HG03439 (cell line): ENCODE measurements at regions not wholly inside any gene's neighbourhood (a gene's known extent, or its start where the extent isn't known, plus 50 kb on each side); places are given as distances from the start of the nearest gene placed in this dataset.

Source experiments
- ATAC-seq: cut with Tn5 transposase; IDR thresholded peaks from one replicate; pipeline ENCODE4 v1.9.1; 2021; ENCODE audit warnings: mild to moderate bottlenecking, moderate library complexity; ENCODE audit not compliant: unreplicated experiment

GRCh38 chr5:153088538-153088937 is 401.9 kb upstream of the GRIA1 start:
- ATAC-seq = no peak

DNA sequence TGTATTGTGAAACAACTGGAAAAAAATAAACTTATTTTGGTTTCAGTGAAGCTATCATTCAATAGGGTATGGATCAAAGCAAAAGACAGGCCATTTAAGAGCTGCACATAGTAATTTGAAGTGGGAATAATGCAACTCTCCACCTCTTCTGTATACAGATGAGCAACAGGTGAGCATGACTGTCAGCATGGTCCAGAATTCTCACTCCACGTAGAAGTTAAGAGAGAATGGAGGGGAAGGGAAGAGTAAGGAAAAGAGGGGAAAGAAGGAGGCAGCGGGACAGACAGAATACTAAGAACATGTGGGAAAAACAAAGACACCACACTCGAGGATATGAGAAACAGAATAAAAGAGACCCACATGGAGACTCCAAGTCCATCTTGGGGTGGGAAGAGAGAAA is 396.1 kb upstream of the GRIA1 start:
- ATAC-seq = no peak

- ATAC-seq = no peak
Measured at GRCh38 chr5:153096381-153096780, 394.1 kb upstream of the GRIA1 start.

DNA sequence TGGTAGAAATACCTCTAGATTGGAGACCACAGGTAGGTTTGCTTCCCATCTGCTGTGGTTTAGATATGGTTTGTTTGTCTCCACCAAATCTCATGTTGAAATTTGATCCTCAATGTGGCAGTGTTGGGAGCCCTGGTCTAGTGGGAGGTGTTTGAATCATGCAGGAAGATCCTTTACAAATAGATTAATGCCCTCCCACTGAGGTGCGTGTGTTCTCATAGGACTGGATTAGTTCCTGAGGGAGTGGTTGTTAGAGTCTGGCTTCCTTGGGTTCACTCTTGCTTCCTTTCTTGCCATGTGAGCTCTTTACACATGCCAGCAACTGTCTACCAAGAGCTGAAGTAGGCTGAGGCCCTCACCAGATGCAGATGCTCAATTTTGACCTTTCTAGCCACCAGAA is 391.1 kb upstream of the GRIA1 start:
- ATAC-seq = no peak

- no peak for ATAC-seq
Measured at GRCh38 chr5:153101235-153102180, 389.0 kb upstream of the GRIA1 start.

GRCh38 chr5:153116916-153117315 is 373.6 kb upstream of the GRIA1 start:
- ATAC-seq = no peak

- no peak for ATAC-seq
Measured at GRCh38 chr5:153118018-153118417, 372.5 kb upstream of the GRIA1 start.

GRCh38 chr5:153122403-153122802 is 368.1 kb upstream of the GRIA1 start:
- no peak for ATAC-seq

- no peak for ATAC-seq
Measured at GRCh38 chr5:153130296-153130695, 360.2 kb upstream of the GRIA1 start.

DNA sequence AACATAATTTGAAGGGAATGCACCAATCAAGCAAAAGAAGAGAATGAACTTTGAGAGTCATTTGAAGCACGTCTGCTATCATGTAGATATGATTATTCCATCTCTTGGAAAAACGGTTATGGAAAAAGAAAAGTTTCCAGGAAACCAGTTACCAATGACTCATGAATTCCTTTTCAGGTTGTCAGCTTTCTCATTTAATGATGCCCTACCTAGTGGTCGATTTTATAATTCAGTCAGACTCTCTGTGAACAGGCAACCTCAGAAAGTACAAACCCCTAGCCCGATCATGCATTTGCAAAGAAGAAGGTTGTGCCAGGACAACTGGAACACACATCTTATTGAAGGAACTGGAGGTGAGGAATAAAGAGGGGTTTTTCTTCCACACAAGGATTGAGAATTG is 355.1 kb upstream of the GRIA1 start:
- ATAC-seq = no peak

GRCh38 chr5:153136910-153137614 is 353.4 kb upstream of the GRIA1 start:
- no peak for ATAC-seq

- peak; percentile 81 for ATAC-seq
Measured at GRCh38 chr5:153147891-153148623, 342.4 kb upstream of the GRIA1 start.

GRCh38 chr5:153148624-153148976 is 341.9 kb upstream of the GRIA1 start:
- ATAC-seq = no peak

DNA sequence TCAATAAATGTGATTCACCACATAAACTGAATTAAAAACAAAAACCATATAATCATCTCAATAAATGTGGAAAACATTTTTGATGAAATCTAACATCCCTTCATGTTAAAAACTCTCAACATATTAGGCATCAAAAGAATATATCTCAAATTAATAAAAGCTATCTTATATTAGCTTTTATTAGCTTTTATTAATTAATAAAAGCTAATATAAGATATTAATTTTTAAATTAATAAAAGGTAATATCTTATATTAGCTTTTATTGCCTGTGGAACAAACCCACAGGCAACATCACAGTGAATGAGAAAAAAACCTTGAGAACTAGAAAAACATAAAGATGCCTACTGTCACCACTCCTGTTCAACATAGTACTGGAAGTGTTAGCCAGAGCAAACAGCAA is 338.9 kb upstream of the GRIA1 start:
- no peak for ATAC-seq

DNA sequence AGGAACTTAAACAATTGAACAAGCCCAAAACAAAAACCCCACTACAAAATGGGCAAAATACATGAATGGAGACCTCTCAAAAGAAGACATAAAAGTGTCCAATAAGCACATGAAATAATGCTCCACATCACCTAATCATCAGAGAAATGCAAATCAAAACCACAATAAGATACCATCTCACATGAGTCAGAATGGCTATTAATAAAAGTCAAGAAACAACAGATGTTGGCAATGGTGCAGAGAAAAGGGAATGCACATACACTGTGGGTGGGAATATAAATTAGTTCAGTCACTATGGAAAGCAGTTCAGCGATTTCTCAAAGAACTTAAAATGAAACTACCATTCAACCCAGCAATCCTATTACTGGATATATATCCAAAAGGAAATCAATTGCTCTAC is 337.4 kb upstream of the GRIA1 start:
- ATAC-seq = no peak

DNA sequence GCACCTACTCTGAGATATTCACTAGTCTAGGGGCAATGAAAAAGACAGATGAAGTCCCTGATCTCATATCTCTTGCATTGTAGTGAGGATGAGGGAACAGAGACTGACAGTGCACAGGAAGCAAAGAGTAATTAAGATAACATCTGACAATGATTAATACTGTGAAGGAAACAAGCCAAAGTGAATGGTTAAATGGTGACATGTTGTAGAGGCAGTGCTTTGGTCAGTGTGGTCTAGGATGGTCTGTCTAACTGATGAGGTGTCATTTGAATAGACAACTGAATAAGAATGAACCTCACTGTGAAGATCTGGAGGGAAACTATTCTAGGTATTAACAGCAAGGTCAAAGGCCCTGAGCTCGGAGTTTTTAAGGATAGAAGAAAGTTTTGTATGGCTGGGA is 333.3 kb upstream of the GRIA1 start:
- ATAC-seq = no peak

DNA sequence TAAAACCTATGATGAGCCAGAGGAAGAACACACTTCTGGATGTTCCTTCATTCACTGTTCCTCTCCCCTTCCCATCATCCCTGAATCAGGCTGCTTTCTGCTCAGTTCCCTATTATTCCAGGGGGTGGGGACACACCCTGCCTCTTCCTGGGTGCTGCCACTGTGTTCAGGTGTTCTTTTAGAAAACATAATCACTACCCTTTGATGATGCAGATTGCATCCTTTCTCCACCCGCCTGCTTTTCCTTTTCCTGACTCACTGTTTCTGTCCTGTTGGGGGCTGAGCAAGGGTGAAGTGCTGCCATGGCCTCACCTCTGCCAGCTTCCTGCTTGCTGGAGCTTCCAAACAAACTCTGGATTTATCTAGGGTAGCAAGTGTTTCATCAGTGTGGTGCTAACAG is 331.9 kb upstream of the GRIA1 start:
- no peak for ATAC-seq

DNA sequence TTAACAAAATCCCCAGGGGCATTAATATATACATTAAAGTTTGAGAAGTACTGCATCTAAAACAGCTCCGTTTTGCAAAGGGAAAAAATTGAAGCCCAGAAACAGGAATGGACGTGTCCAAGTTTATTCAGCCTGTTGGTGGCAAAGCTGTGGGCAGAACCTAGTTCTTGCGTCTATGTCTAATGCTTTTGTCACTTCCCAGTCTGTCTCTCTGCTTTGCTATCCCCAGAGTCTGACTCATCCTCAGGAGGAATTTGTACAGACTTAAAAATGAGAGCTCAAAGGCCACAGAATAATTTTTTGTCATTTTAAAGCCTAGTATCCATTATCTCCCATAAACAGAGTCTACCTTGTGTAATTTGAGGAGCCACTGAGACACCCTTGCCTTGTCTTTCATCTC is 330.9 kb upstream of the GRIA1 start:
- no peak for ATAC-seq

DNA sequence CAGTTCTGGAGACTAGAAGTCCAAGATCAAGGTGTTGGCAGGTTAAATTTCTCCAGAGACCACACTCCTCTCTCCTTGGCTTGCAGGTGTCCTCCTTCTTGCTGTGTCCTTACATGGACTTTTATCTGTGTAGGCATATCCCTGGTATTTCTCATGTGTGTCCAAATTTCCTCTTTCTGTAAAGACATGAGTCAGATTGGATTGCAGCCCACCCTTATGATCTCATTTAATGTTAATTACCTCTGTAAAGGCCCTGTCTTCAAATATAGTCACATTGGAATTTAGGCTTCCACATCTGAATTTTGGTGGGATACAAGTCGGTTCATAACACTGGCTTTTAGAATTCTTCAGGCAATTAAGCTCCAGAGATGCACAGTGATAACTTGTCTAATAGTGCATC is 322.2 kb upstream of the GRIA1 start:
- ATAC-seq = no peak

DNA sequence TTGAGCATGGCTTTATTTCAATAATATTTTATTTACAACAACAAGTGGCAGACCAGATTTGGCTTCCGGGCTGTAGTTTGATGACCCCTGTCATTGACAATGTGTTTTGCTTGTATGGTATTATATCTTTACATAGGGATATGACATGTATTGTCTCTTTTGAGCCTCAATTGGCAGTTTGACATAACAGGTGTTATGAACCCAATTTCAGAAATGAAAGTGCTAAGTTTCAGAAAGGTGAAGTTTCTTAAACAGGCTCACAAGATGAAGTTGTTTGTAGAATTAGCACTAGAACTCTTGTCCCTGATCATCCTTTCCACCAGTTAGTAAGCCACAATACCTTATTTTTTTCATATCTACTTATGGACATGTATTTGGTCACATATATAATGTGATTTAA is 303.0 kb upstream of the GRIA1 start:
- no peak for ATAC-seq

GRCh38 chr5:153206361-153206760 is 284.1 kb upstream of the GRIA1 start:
- ATAC-seq = no peak

- ATAC-seq = no peak
Measured at GRCh38 chr5:153209016-153209415, 281.5 kb upstream of the GRIA1 start.
